Caco-2 (cell line): ENCODE measurements at regions not wholly inside any gene's neighbourhood (a gene's known extent, or its start where the extent isn't known, plus 50 kb on each side); places are given as distances from the start of the nearest gene placed in this dataset.

Source experiments
- BruUV-seq: library from RNA; stranded (reverse); fragments of 400-500 nt; replicated peaks from 2 replicates; lab custom pipeline; 2021; lab: Mats Ljungman, UMichigan
- CTCF ChIA-PET: fragments of 300-600 bp; sonication (Branson Sonifier 250); formaldehyde crosslinking; loops from one replicate; lab custom pipeline; 2022; ENCODE audit warnings: antibody characterized with exemption; lab: Charles Lee
- POLR2A ChIA-PET: fragments of 300-600 bp; sonication (Branson Sonifier 250); formaldehyde crosslinking; loops from one replicate; lab custom pipeline; 2022; ENCODE audit warnings: antibody characterized with exemption; lab: Charles Lee
- DNase-seq, 2 experiments: peaks; one replicate each; pipeline versions ENCODE4 v3.0.0 to v3.0.0-alpha.2; 2020 to 2022
- H3K27me3 ChIP-seq: replicated peaks from 2 replicates; pipeline ENCODE4 v1.6.0; 2011; ENCODE audit warnings: low read length; ENCODE audit not compliant: control insufficient read depth, insufficient read depth
- H3K36me3 ChIP-seq: 2 replicates; pipeline ENCODE4 v1.5.1; 2011; ENCODE audit warnings: low read length; ENCODE audit not compliant: control insufficient read depth, insufficient read depth
- H3K4me1 ChIP-seq: fragments of 250-450 bp; sonication (Bioruptor Pico); 2 replicates; pipeline ENCODE4 v1.5.1; 2020; ENCODE audit warnings: mild to moderate bottlenecking
- H3K4me3 ChIP-seq: 2 replicates; pipeline ENCODE4 v1.5.1; 2011; ENCODE audit warnings: low read depth, mild to moderate bottlenecking, control low read depth, low read length
- H3K9me3 ChIP-seq: fragments of 250-450 bp; sonication (Bioruptor Pico); 2 replicates; pipeline ENCODE4 v1.5.1; 2020; ENCODE audit warnings: mild to moderate bottlenecking, moderate library complexity
- H3K27ac Mint-ChIP-seq: one replicate; pipeline ENCODE4 v1.8.0; 2022; ENCODE audit warnings: mixed read lengths; ENCODE audit not compliant: unreplicated experiment
- H3K27me3 Mint-ChIP-seq: one replicate; pipeline ENCODE4 v1.8.0; 2022; ENCODE audit warnings: mixed read lengths; ENCODE audit not compliant: insufficient read depth, unreplicated experiment
- H3K36me3 Mint-ChIP-seq: one replicate; pipeline ENCODE4 v1.8.0; 2022; ENCODE audit warnings: mild to moderate bottlenecking, mixed read lengths; ENCODE audit not compliant: insufficient read depth, unreplicated experiment
- H3K4me1 Mint-ChIP-seq: one replicate; pipeline ENCODE4 v1.8.0; 2022; ENCODE audit warnings: low read depth, mixed read lengths; ENCODE audit not compliant: unreplicated experiment
- H3K4me3 Mint-ChIP-seq: one replicate; pipeline ENCODE4 v1.8.0; 2022; ENCODE audit warnings: mild to moderate bottlenecking, moderate library complexity, mixed read lengths; ENCODE audit not compliant: unreplicated experiment
- H3K9me3 Mint-ChIP-seq: one replicate; pipeline ENCODE4 v1.8.0; 2022; ENCODE audit warnings: mixed read lengths; ENCODE audit not compliant: unreplicated experiment
- intact Hi-C: fragments of 100-400 bp; cut with micrococcal nuclease; formaldehyde crosslinking; loops from one replicate; pipeline ENCODE4 v1.10.0; 2022; ENCODE audit not compliant: unreplicated experiment
- TF ChIP-seq, protein P1 (sequence below), 2 experiments: fragments of 200-600 bp in 1 of 2; IDR thresholded peaks; 1 replicate in 1 of 2; 2 replicates in 1 of 2; pipeline versions ENCODE4 v1.5.1 to v1.8.0; 2011 to 2022; ENCODE audit warnings: antibody characterized with exemption in 1 of 2, control low read depth in 1 of 2, inconsistent platforms in 1 of 2, low read depth in 1 of 2, low read length in 1 of 2, mild to moderate bottlenecking in 1 of 2, moderate library complexity in 1 of 2; ENCODE audit not compliant: insufficient read depth in 1 of 2, severe bottlenecking in 1 of 2, unreplicated experiment in 1 of 2

DNA sequence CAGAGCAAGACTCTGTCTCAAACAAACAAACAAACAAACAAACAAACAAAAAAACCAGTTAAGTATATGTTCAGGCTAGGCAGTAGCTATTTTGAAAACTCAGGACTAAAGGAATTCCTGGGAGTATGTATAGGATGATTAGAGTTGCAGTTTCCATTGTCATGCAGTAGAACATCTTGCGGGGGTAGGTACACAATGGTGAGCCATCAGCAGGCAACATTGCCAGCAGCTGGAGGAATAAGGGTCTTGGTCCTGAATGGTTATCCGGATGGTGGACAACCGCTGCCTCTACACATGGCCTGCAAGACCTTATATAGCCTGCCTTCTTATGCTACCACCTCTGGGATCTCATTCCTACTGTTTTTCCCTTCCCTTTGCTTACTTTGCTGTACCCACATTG lies 297.5 kb downstream of the SOX4 start:
- Mint-ChIP-seq H3K27me3 (no peaks in the 10 kb centered on the region), H3K36me3 (peaks cover 4% of the 10 kb centered on the region), H3K27ac (no peak overlapping the region), H3K4me1 (no peaks in the 10 kb centered on the region), H3K9me3 (no peaks in the 10 kb centered on the region), H3K4me3 (no peak overlapping the region)
- CTCF ChIA-PET, result interaction anchor here (0.5 kb wide), 1 partner anchor 102 kb away, joined by 3 read pairs; no protein-coding TSS in a partner anchor
- POLR2A ChIA-PET, result no interaction called here
- no TSS peak for BruUV-seq
- Histone ChIP-seq H3K4me3 (no peak overlapping the region), H3K27me3 (no peaks in the 10 kb centered on the region), H3K36me3 (no peaks in the 10 kb centered on the region), H3K4me1 (peaks cover 12% of the 10 kb centered on the region), H3K9me3 (no peaks in the 10 kb centered on the region)
- intact Hi-C loops, result no loop called here
- DNase-seq, result no peak
- TF ChIP-seq, protein P1, sequence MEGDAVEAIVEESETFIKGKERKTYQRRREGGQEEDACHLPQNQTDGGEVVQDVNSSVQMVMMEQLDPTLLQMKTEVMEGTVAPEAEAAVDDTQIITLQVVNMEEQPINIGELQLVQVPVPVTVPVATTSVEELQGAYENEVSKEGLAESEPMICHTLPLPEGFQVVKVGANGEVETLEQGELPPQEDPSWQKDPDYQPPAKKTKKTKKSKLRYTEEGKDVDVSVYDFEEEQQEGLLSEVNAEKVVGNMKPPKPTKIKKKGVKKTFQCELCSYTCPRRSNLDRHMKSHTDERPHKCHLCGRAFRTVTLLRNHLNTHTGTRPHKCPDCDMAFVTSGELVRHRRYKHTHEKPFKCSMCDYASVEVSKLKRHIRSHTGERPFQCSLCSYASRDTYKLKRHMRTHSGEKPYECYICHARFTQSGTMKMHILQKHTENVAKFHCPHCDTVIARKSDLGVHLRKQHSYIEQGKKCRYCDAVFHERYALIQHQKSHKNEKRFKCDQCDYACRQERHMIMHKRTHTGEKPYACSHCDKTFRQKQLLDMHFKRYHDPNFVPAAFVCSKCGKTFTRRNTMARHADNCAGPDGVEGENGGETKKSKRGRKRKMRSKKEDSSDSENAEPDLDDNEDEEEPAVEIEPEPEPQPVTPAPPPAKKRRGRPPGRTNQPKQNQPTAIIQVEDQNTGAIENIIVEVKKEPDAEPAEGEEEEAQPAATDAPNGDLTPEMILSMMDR (IDR thresholded peaks at IDR 0.05; ENCODE audit: insufficient read depth in 1 of 2, low read depth in 1 of 2, low read length in 1 of 2, severe bottlenecking in 1 of 2, unreplicated experiment in 1 of 2), result no peak

DNA sequence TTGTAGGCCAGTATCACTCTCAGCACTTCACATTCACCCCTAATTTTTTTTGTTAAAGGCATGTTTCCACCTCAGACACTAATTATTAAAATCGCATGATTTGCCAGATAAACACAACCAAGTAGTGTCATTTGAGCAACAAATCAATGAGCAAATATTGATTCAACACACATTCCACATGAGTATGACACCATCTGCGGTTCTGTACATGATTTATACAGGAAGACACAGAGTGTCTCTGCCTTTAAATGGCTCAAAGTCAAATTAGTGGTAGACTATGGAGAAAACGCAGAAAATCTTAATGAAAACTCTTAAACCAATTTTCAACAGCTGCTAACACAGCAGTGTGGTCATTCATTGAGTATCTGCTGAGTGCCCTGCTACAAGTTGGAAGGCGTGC lies 300.2 kb downstream of the SOX4 start:
- H3K4me3 ChIP-seq, result no peak overlapping the region
- no peaks in the 10 kb centered on the region for H3K4me1 Mint-ChIP-seq
- TF ChIP-seq, protein P1 (IDR thresholded peaks at IDR 0.05; ENCODE audit: insufficient read depth in 1 of 2, low read depth in 1 of 2, low read length in 1 of 2, severe bottlenecking in 1 of 2, unreplicated experiment in 1 of 2), result no peak
- H3K36me3 Mint-ChIP-seq, result peaks cover 4% of the 10 kb centered on the region
- H3K36me3 ChIP-seq, result no peaks in the 10 kb centered on the region
- ChIA-PET POLR2A (no interaction called here), CTCF (no interaction called here)
- no peaks in the 10 kb centered on the region for H3K9me3 ChIP-seq
- no TSS peak for BruUV-seq
- H3K4me1 ChIP-seq, result 0 out of 2 replicates have a peak, but pooled peaks cover 4% of the 10 kb centered on the region
- DNase-seq, result no peak
- no peaks in the 10 kb centered on the region for H3K27me3 Mint-ChIP-seq
- no peaks in the 10 kb centered on the region for H3K27me3 ChIP-seq
- no peaks in the 10 kb centered on the region for H3K9me3 Mint-ChIP-seq
- no peak overlapping the region for H3K27ac Mint-ChIP-seq
- intact Hi-C loops, result no loop called here
- H3K4me3 Mint-ChIP-seq, result no peak overlapping the region

DNA sequence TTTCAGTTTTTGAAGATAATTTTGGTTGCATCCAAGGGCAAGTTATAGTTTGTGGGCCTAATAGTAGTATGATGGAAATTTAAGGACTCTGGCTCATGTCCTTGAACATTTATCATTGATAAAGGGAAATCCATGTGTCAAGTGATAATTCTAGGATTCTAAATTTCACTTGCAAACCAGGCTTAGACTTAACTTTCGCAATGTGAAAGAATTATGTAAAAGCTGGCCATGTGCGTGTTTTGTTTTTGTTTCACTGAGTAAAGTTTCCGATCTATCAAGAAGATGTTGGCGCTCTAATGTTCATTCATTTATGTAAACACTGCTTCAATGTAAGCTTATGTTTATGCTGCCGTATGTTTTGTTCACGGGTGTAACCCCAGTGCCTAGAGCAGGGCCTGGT lies 302.0 kb downstream of the SOX4 start:
- H3K4me3 ChIP-seq, result no peak overlapping the region
- no peaks in the 10 kb centered on the region for H3K9me3 Mint-ChIP-seq
- H3K27ac Mint-ChIP-seq, result no peak overlapping the region
- TF ChIP-seq, protein P1 (IDR thresholded peaks at IDR 0.05; ENCODE audit: insufficient read depth in 1 of 2, low read depth in 1 of 2, low read length in 1 of 2, severe bottlenecking in 1 of 2, unreplicated experiment in 1 of 2), result no peak
- ChIA-PET CTCF (no interaction called here), POLR2A (no interaction called here)
- no peaks in the 10 kb centered on the region for H3K36me3 ChIP-seq
- no peaks in the 10 kb centered on the region for H3K9me3 ChIP-seq
- peaks cover 7% of the 10 kb centered on the region for H3K4me1 Mint-ChIP-seq
- no TSS peak for BruUV-seq
- H3K4me1 ChIP-seq, result peaks cover 11% of the 10 kb centered on the region; the same call in 1 of the 2 replicates
- DNase-seq, result no peak
- H3K36me3 Mint-ChIP-seq, result no peaks in the 10 kb centered on the region
- intact Hi-C loops, result no loop called here
- no peaks in the 10 kb centered on the region for H3K27me3 ChIP-seq
- no peak overlapping the region for H3K4me3 Mint-ChIP-seq
- no peaks in the 10 kb centered on the region for H3K27me3 Mint-ChIP-seq
